ENCODE measurements at regions not wholly inside any gene's neighbourhood (a gene's known extent, or its start where the extent isn't known, plus 50 kb on each side); places are given as distances from the start of the nearest gene placed in this dataset.

- no peak overlapping the region for H3K4me3 Mint-ChIP-seq
- no peak overlapping the region for H3K27ac Mint-ChIP-seq
- H3K9me3 Mint-ChIP-seq = no peaks in the 10 kb centered on the region
- no peak for ATAC-seq (replicated peaks)
- no peaks in the 10 kb centered on the region for H3K36me3 Mint-ChIP-seq
- no peak for DNase-seq
- peaks cover 15 to 20% of the 10 kb centered on the region in 2 donors for H3K27me3 Mint-ChIP-seq
- no peaks in the 10 kb centered on the region for H3K4me1 Mint-ChIP-seq
These were observed 81.4 kb upstream of the FOXF1 start for GRCh38 chr16:86428729-86429517.

- H3K27ac Mint-ChIP-seq = no peak overlapping the region
- peaks cover 15 to 23% of the 10 kb centered on the region in 2 donors for H3K27me3 Mint-ChIP-seq
- DNase-seq (no peak), ATAC-seq (replicated peaks) (no peak)
- no peaks in the 10 kb centered on the region for H3K36me3 Mint-ChIP-seq
- H3K4me1 Mint-ChIP-seq = no peaks in the 10 kb centered on the region
- no peak overlapping the region for H3K4me3 Mint-ChIP-seq
- H3K9me3 Mint-ChIP-seq = no peaks in the 10 kb centered on the region
These were observed 80.7 kb upstream of the FOXF1 start for GRCh38 chr16:86429663-86430062.

DNA sequence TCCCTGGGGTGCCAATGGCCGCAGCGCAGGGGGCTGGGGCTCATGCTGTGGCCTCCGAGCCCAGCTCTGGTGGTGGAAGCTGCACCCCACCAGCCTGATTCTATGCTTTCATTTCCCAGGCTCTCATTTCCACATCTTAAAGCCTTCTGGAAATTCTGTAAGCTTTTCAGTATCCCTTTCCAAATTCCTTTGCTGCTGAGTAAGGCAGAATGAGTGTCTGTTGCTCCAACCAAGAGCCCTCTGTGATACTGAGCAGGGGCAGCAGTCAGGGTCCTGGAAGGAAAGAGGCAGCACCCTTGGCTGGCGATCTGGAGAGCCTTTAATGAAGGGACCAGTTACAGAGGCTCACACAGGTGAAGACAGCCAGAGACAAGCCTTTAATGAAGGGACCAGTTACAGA is 79.5 kb upstream of the FOXF1 start:
- Mint-ChIP-seq H3K4me1 (no peaks in the 10 kb centered on the region), H3K27me3 (peaks cover 13 to 15% of the 10 kb centered on the region in 2 donors)

DNA sequence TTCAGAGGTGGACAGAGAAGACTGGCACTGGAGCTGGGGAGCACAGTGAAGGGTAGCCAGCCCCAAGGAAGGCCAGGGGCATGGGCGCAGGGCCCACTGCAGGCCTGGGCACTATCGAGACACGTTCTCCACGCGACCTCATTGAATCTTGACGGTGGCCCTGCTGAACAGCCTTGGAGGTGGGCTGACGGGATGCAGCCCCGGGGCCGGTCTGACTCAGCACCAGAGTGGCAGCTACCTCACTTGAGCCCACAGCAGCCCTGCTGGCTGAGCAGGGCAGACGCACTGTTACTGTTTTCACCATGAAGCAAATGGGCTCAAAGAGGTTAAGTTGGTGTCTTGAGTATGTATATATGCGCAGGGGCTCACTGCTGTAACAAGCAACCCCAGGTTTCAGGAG is 78.8 kb upstream of the FOXF1 start:
- no peak overlapping the region for H3K27ac Mint-ChIP-seq
- DNase-seq (no peak), ATAC-seq (replicated peaks) (no peak)
- H3K27me3 Mint-ChIP-seq = peaks cover 9 to 15% of the 10 kb centered on the region in 2 donors
- no peaks in the 10 kb centered on the region for H3K36me3 Mint-ChIP-seq
- no peaks in the 10 kb centered on the region for H3K9me3 Mint-ChIP-seq
- no peak overlapping the region for H3K4me3 Mint-ChIP-seq
- no peaks in the 10 kb centered on the region for H3K4me1 Mint-ChIP-seq

More for the DNA sequence above, 79.5 kb upstream of the FOXF1 start:
- no peak overlapping the region for H3K4me3 Mint-ChIP-seq
- H3K27ac Mint-ChIP-seq = no peak overlapping the region
- DNase-seq (no peak), ATAC-seq (replicated peaks) (no peak)
- H3K36me3 Mint-ChIP-seq = no peaks in the 10 kb centered on the region
- no peaks in the 10 kb centered on the region for H3K9me3 Mint-ChIP-seq

DNA sequence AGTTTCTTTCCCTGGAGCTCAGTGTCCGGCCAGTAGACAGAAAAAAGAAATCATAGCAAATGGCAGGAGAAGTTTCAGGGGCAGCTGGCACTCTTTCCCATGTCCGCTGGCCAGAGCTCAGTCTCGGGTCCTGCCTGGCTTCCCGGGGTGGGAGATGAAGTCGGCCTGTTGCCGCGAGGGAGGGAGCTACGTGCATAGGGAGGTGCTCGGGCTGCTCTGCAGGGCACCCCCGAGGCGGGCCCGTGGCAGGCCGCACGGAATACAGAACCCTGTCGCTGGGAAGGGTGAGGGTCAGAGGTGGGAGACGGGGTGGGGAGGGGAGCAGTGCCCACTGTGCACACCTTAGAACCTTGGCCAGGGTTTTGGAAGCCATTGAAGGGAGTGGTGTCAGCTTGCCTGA is 78.3 kb upstream of the FOXF1 start:
- no peak overlapping the region for H3K27ac Mint-ChIP-seq
- ATAC-seq (replicated peaks) (no peak), DNase-seq (no peak)
- peaks cover 9 to 16% of the 10 kb centered on the region in 2 donors for H3K27me3 Mint-ChIP-seq
- H3K4me3 Mint-ChIP-seq = no peak overlapping the region
- no peaks in the 10 kb centered on the region for H3K36me3 Mint-ChIP-seq
- H3K4me1 Mint-ChIP-seq = no peaks in the 10 kb centered on the region
- H3K9me3 Mint-ChIP-seq = no peaks in the 10 kb centered on the region

DNA sequence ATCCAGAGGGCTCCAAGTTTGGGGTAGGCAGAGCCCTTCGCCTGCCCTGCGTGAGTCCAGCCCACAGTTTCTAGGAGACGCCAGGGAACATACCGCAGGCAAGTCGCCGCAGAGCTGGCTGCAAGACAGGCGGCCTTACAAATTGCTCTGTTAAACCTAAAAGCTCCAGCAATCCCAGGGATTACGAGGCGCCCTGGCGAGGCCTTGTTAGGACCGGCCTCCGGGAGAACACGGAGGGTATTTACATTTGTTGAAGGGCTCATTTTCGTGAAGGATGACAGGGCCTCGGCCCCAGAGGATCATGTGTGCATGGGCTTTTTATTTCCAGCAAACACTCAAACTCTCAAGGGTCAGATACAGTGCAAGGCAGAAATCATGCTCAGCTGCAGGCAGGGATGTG is 77.6 kb upstream of the FOXF1 start:
- peaks cover 11 to 16% of the 10 kb centered on the region in 2 donors for H3K27me3 Mint-ChIP-seq
- H3K9me3 Mint-ChIP-seq = peaks cover 0 to 3% of the 10 kb centered on the region in 2 donors
- no peaks in the 10 kb centered on the region for H3K36me3 Mint-ChIP-seq
- H3K4me3 Mint-ChIP-seq = no peak overlapping the region
- DNase-seq (no peak), ATAC-seq (replicated peaks) (no peak)
- H3K4me1 Mint-ChIP-seq = no peaks in the 10 kb centered on the region
- no peak overlapping the region for H3K27ac Mint-ChIP-seq

GRCh38 chr16:86436466-86437185 is 73.7 kb upstream of the FOXF1 start:
- DNase-seq (no peak), ATAC-seq (replicated peaks) (no peak)
- H3K36me3 Mint-ChIP-seq = no peaks in the 10 kb centered on the region
- H3K9me3 Mint-ChIP-seq = peaks cover 0 to 3% of the 10 kb centered on the region in 2 donors
- peaks cover 6 to 22% of the 10 kb centered on the region in 2 donors for H3K27me3 Mint-ChIP-seq
- H3K4me3 Mint-ChIP-seq = no peak overlapping the region
- H3K27ac Mint-ChIP-seq = no peak overlapping the region
- H3K4me1 Mint-ChIP-seq = no peaks in the 10 kb centered on the region

GRCh38 chr16:86437348-86437747 is 73.0 kb upstream of the FOXF1 start:
- Mint-ChIP-seq H3K27ac (no peak overlapping the region), H3K4me3 (no peak overlapping the region)
- no peak for ATAC-seq (replicated peaks)

GRCh38 chr16:86442703-86443102 is 67.6 kb upstream of the FOXF1 start:
- no peak for ATAC-seq (replicated peaks)

More at GRCh38 chr16:86437348-86437747, 73.0 kb upstream of the FOXF1 start:
- DNase-seq = no peak
- H3K9me3 Mint-ChIP-seq = peaks cover 0 to 3% of the 10 kb centered on the region in 2 donors
- H3K36me3 Mint-ChIP-seq = no peaks in the 10 kb centered on the region
- no peaks in the 10 kb centered on the region for H3K4me1 Mint-ChIP-seq
- peaks cover 6 to 26% of the 10 kb centered on the region in 2 donors for H3K27me3 Mint-ChIP-seq

GRCh38 chr16:86443508-86444147 is 66.7 kb upstream of the FOXF1 start:
- Mint-ChIP-seq H3K4me3 (no peak overlapping the region), H3K27ac (no peak overlapping the region), H3K36me3 (no peaks in the 10 kb centered on the region), H3K27me3 (peaks cover 25 to 29% of the 10 kb centered on the region in 2 donors), H3K4me1 (peaks cover 0 to 4% of the 10 kb centered on the region in 2 donors), H3K9me3 (no peaks in the 10 kb centered on the region)
- ATAC-seq (replicated peaks) (no peak), DNase-seq (no peak)

More at GRCh38 chr16:86442703-86443102, 67.6 kb upstream of the FOXF1 start:
- Mint-ChIP-seq H3K36me3 (no peaks in the 10 kb centered on the region), H3K4me1 (peaks cover 0 to 4% of the 10 kb centered on the region in 2 donors), H3K27me3 (peaks cover 23 to 35% of the 10 kb centered on the region in 2 donors), H3K9me3 (no peaks in the 10 kb centered on the region), H3K27ac (no peak overlapping the region), H3K4me3 (no peak overlapping the region)
- DNase-seq = no peak

GRCh38 chr16:86444261-86444660 is 66.1 kb upstream of the FOXF1 start:
- no peak for DNase-seq
- Mint-ChIP-seq H3K4me1 (peaks cover 0 to 4% of the 10 kb centered on the region in 2 donors), H3K27ac (no peak overlapping the region), H3K27me3 (peaks cover 29 to 31% of the 10 kb centered on the region in 2 donors), H3K4me3 (no peak overlapping the region), H3K9me3 (no peaks in the 10 kb centered on the region), H3K36me3 (no peaks in the 10 kb centered on the region)
- ATAC-seq (replicated peaks) = no peak

- Mint-ChIP-seq H3K4me1 (peaks cover 0 to 4% of the 10 kb centered on the region in 2 donors), H3K27ac (no peak overlapping the region), H3K27me3 (peaks cover 33 to 35% of the 10 kb centered on the region in 2 donors), H3K9me3 (no peaks in the 10 kb centered on the region), H3K36me3 (no peaks in the 10 kb centered on the region), H3K4me3 (no peak overlapping the region)
- DNase-seq (no peak), ATAC-seq (replicated peaks) (no peak)
These were observed 65.7 kb upstream of the FOXF1 start for GRCh38 chr16:86444661-86445060.

DNA sequence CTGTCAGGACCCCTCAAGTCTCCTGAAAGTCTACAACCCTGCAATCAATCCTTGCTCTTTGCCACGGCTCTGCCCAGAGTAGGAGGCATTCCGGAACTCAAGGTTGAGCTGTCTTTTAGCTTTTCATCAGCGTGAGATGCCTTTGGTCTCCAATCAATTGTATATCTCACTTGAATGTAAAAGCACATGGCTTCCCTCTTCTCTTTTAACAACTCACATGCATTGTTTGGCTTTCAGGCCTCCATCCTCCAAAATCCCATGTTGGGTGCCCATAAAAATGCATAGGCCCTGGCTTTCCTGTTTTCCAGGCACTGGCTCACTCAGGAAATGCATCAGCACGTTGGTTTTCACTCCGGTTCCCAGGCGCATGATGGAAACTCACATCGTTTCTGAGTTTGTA is 64.0 kb upstream of the FOXF1 start:
- DNase-seq (no peak), ATAC-seq (replicated peaks) (no peak)
- peaks cover 0 to 4% of the 10 kb centered on the region in 2 donors for H3K4me1 Mint-ChIP-seq

GRCh38 chr16:86447228-86447627 is 63.1 kb upstream of the FOXF1 start:
- Mint-ChIP-seq H3K36me3 (no peaks in the 10 kb centered on the region), H3K27ac (no peak overlapping the region), H3K27me3 (peaks cover 45 to 54% of the 10 kb centered on the region in 2 donors), H3K9me3 (peaks cover 2 to 3% of the 10 kb centered on the region in 2 donors), H3K4me1 (peaks cover 0 to 4% of the 10 kb centered on the region in 2 donors), H3K4me3 (no peak overlapping the region)
- DNase-seq (no peak), ATAC-seq (replicated peaks) (no peak)

More for the DNA sequence above, 64.0 kb upstream of the FOXF1 start:
- no peak overlapping the region for H3K27ac Mint-ChIP-seq
- no peaks in the 10 kb centered on the region for H3K36me3 Mint-ChIP-seq
- H3K27me3 Mint-ChIP-seq = peaks cover 45% of the 10 kb centered on the region in 2 donors
- no peak overlapping the region for H3K4me3 Mint-ChIP-seq
- H3K9me3 Mint-ChIP-seq = peaks cover 2 to 3% of the 10 kb centered on the region in 2 donors

All from stimulated activated naive B cell treated with anti-CD40 and anti-IgM and Interleukin-4, amounts not matched to agents 10 μg/mL and 1 μg/mL and 100 μg/mL, for 72 hours (primary cell).